K562 (cell line): ENCODE measurements at regions not wholly inside any gene's neighbourhood (a gene's known extent, or its start where the extent isn't known, plus 50 kb on each side); places are given as distances from the start of the nearest gene placed in this dataset.

Experiments used
- CCAR2 ChIP-seq: fragments of 200-400 bp; formaldehyde crosslinking; IDR thresholded peaks from 2 replicates; pipeline ENCODE4 v1.6.1; 2017; ENCODE audit warnings: mild to moderate bottlenecking, low read depth, low read length
- HNRNPH1 ChIP-seq: fragments of 200-400 bp; formaldehyde crosslinking; optimal IDR thresholded peaks from 2 replicates; pipeline ENCODE3; 2017; ENCODE audit warnings: low read depth, mild to moderate bottlenecking, low read length, moderate library complexity
- ILF3 ChIP-seq: fragments of 450-650 bp; IDR thresholded peaks from 2 replicates; pipeline ENCODE4 v1.6.1; 2018; ENCODE audit warnings: antibody characterized with exemption, mild to moderate bottlenecking, moderate library complexity, borderline replicate concordance
- NCOR1 ChIP-seq: fragments of 450-650 bp; IDR thresholded peaks from 2 replicates; pipeline ENCODE4 v1.6.1; 2016; ENCODE audit warnings: mild to moderate bottlenecking, moderate library complexity
- SRF ChIP-seq, 2 experiments: fragments of 250-450, 450-650 bp in 1 of 2; sonication (Bioruptor Pico) in 1 of 2; sonication (generic) in 1 of 2; formaldehyde crosslinking; IDR thresholded peaks; 2 replicates each; pipeline versions ENCODE4 v1.5.0 to v1.5.1; 2020 to 2022; ENCODE audit warnings: mild to moderate bottlenecking in 1 of 2, missing genetic modification reagents in 1 of 2
- ZFP1 ChIP-seq: fragments of 450-650 bp; formaldehyde crosslinking; IDR thresholded peaks from 2 replicates; pipeline ENCODE4 v1.4.0; 2020; ENCODE audit warnings: mild to moderate bottlenecking, mixed read lengths
- TF ChIP-seq, protein P1 (sequence below), 2 experiments: fragments of 450-650 bp in 1 of 2; sonication (generic) in 1 of 2; formaldehyde crosslinking in 1 of 2; IDR thresholded peaks; 2 replicates each; pipeline versions ENCODE4 v1.7.1 to v1.9.0; 2016 to 2022; ENCODE audit warnings: inconsistent platforms in 1 of 2, mild to moderate bottlenecking in 1 of 2, missing genetic modification reagents in 1 of 2

GRCh38 chr2:44843086-44843485 is 98.4 kb upstream of the SIX3 start (continued):
- TF ChIP-seq, protein P1, sequence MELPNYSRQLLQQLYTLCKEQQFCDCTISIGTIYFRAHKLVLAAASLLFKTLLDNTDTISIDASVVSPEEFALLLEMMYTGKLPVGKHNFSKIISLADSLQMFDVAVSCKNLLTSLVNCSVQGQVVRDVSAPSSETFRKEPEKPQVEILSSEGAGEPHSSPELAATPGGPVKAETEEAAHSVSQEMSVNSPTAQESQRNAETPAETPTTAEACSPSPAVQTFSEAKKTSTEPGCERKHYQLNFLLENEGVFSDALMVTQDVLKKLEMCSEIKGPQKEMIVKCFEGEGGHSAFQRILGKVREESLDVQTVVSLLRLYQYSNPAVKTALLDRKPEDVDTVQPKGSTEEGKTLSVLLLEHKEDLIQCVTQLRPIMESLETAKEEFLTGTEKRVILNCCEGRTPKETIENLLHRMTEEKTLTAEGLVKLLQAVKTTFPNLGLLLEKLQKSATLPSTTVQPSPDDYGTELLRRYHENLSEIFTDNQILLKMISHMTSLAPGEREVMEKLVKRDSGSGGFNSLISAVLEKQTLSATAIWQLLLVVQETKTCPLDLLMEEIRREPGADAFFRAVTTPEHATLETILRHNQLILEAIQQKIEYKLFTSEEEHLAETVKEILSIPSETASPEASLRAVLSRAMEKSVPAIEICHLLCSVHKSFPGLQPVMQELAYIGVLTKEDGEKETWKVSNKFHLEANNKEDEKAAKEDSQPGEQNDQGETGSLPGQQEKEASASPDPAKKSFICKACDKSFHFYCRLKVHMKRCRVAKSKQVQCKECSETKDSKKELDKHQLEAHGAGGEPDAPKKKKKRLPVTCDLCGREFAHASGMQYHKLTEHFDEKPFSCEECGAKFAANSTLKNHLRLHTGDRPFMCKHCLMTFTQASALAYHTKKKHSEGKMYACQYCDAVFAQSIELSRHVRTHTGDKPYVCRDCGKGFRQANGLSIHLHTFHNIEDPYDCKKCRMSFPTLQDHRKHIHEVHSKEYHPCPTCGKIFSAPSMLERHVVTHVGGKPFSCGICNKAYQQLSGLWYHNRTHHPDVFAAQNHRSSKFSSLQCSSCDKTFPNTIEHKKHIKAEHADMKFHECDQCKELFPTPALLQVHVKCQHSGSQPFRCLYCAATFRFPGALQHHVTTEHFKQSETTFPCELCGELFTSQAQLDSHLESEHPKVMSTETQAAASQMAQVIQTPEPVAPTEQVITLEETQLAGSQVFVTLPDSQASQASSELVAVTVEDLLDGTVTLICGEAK (IDR thresholded peaks at IDR 0.05) = no peak
- TF ChIP-seq, protein P1 (CRISPR knock-in tag; IDR thresholded peaks at IDR 0.05) = no peak
- TF ChIP-seq HNRNPH1 (no peak), ZFP1 (CRISPR knock-in tag) (no peak), ILF3 (no peak), CCAR2 (no peak), SRF (CRISPR knock-in tag; IDR thresholded peaks at IDR 0.05) (no peak), NCOR1 (no peak)
